K562 (cell line): ENCODE measurements at regions not wholly inside any gene's neighbourhood (a gene's known extent, or its start where the extent isn't known, plus 50 kb on each side); places are given as distances from the start of the nearest gene placed in this dataset.
"Not testable (repeated sequence)": the region's sequence is repeated elsewhere in the genome, so short reads cannot be mapped to it uniquely, and the experiment has no call there.

Experiments used
- ETV6 ChIP-seq, 3 experiments: fragments of 150-350 bp in 1 of 3; sonication (generic) in 1 of 3; formaldehyde crosslinking in 1 of 3; IDR thresholded peaks; 2 replicates each; pipeline versions ENCODE4 v1.6.1 to v1.8.0; 2014 to 2022; ENCODE audit warnings: borderline replicate concordance in 2 of 3, low read depth in 2 of 3, antibody characterized with exemption in 1 of 3, low read length in 1 of 3, mild to moderate bottlenecking in 1 of 3, missing genetic modification reagents in 1 of 3
- FOXJ2 ChIP-seq: fragments of 200-800 bp; sonication (Bioruptor generic); IDR thresholded peaks from 2 replicates; pipeline ENCODE4 v1.6.1; 2016; ENCODE audit warnings: missing genetic modification characterization, missing compliant biosample characterization
- JUNB ChIP-seq: fragments of 450-650 bp; formaldehyde crosslinking; conservative IDR thresholded peaks from 2 replicates; pipeline ENCODE4 v1.4.0; 2020; ENCODE audit warnings: mild to moderate bottlenecking
- NBN ChIP-seq: fragments of 450-650 bp; IDR thresholded peaks from 2 replicates; pipeline ENCODE4 v1.6.1; 2016; ENCODE audit warnings: low read depth, mild to moderate bottlenecking
- YY1 ChIP-seq, 3 experiments: IDR thresholded peaks; 2 replicates each; pipeline ENCODE4 v1.6.1; 2011; ENCODE audit warnings: low read length in 2 of 3, mild to moderate bottlenecking in 2 of 3, moderate library complexity in 2 of 3, borderline replicate concordance in 1 of 3, control low read depth in 1 of 3, low read depth in 1 of 3; ENCODE audit not compliant: insufficient read depth in 3 of 3, insufficient replicate concordance in 2 of 3, control insufficient read depth in 1 of 3, insufficient read length in 1 of 3; ENCODE audit errors: extremely low read depth in 1 of 3
- ZFX ChIP-seq: sonication (generic); formaldehyde crosslinking; IDR thresholded peaks from 2 replicates; pipeline ENCODE4 v1.8.0; 2022; ENCODE audit warnings: mild to moderate bottlenecking, missing genetic modification reagents, moderate library complexity
- ZKSCAN8 ChIP-seq: fragments of 200-800 bp; sonication (Bioruptor generic); IDR thresholded peaks from 2 replicates; pipeline ENCODE4 v1.6.1; 2016; ENCODE audit warnings: missing genetic modification characterization, missing compliant biosample characterization
- ZNF140 ChIP-seq: fragments of 250-450 bp; sonication (Bioruptor Pico); IDR thresholded peaks from 2 replicates; pipeline ENCODE4 v1.8.0; 2021; ENCODE audit warnings: moderate library complexity, mild to moderate bottlenecking, inconsistent platforms
- ZNF311 ChIP-seq: fragments of 250-450 bp; sonication (Bioruptor Pico); IDR thresholded peaks from 2 replicates; pipeline ENCODE4 v1.4.0; 2020; ENCODE audit warnings: mild to moderate bottlenecking, moderate library complexity

- TF ChIP-seq ZNF140 (CRISPR knock-in tag); ZFX (CRISPR knock-in tag); YY1 (IDR thresholded peaks at IDR 0.05; ENCODE audit: borderline replicate concordance in 1 of 3, control insufficient read depth in 1 of 3, extremely low read depth in 1 of 3, insufficient read depth in 3 of 3, insufficient read length in 1 of 3, insufficient replicate concordance in 2 of 3, low read depth in 1 of 3, low read length in 2 of 3); ETV6 (IDR thresholded peaks at IDR 0.05; ENCODE audit: borderline replicate concordance in 1 of 2, low read depth in 2 of 2, low read length in 1 of 2); ETV6 (CRISPR knock-in tag; IDR thresholded peaks at IDR 0.05; ENCODE audit: borderline replicate concordance); JUNB (CRISPR knock-in tag); ZNF311 (CRISPR knock-in tag); NBN; ZKSCAN8 (CRISPR knock-in tag); FOXJ2 (tag): not testable (repeated sequence)
Measured at GRCh38 chr7:80020277-80020676, 114.4 kb upstream of the GNAI1 start.
